Neural cell (in vitro differentiated cells): ENCODE measurements at regions not wholly inside any gene's neighbourhood (a gene's known extent, or its start where the extent isn't known, plus 50 kb on each side); places are given as distances from the start of the nearest gene placed in this dataset.

ENCODE experiments used
- H2AFZ ChIP-seq: fragments of 200-600, 300-800 bp; sonication (generic), shearing (Covaris generic); 2 replicates; pipeline ENCODE4 v1.6.0; 2014; ENCODE audit warnings: low read depth, mild to moderate bottlenecking, antibody characterized with exemption, low read length, moderate library complexity
- H3F3A ChIP-seq: fragments of 200-600 bp; shearing (Covaris generic); 2 replicates; pipeline ENCODE4 v1.6.1; 2016; ENCODE audit warnings: mild to moderate bottlenecking, moderate library complexity, mixed read lengths, antibody characterized with exemption, low read length; ENCODE audit not compliant: insufficient read depth, poor library complexity, severe bottlenecking
- H3K27ac ChIP-seq: fragments of 200-600, 300-800 bp; sonication (generic), shearing (Covaris generic); 2 replicates; pipeline ENCODE4 v1.5.1; 2014; ENCODE audit warnings: mild to moderate bottlenecking, low read length, moderate library complexity
- H3K27me3 ChIP-seq: fragments of 300-800, 200-600 bp; sonication (generic), shearing (Covaris generic); 2 replicates; pipeline ENCODE4 v1.6.0; 2014; ENCODE audit warnings: mild to moderate bottlenecking, low read depth, low read length, moderate library complexity; ENCODE audit not compliant: insufficient read depth
- H3K36me3 ChIP-seq: fragments of 300-800, 200-600 bp; sonication (generic), shearing (Covaris generic); 2 replicates; pipeline ENCODE4 v1.5.1; 2014; ENCODE audit warnings: mild to moderate bottlenecking, antibody characterized with exemption, low read length, moderate library complexity; ENCODE audit not compliant: insufficient read depth
- H3K4me2 ChIP-seq: fragments of 300-800, 200-600 bp; sonication (generic), shearing (Covaris generic); 2 replicates; pipeline ENCODE4 v1.6.0; 2014; ENCODE audit warnings: mild to moderate bottlenecking, low read length
- H3K4me3 ChIP-seq: fragments of 300-800, 200-600 bp; sonication (generic), shearing (Covaris generic); 2 replicates; pipeline ENCODE4 v1.5.1; 2014; ENCODE audit warnings: mild to moderate bottlenecking, low read length, moderate library complexity
- H3K79me2 ChIP-seq: fragments of 200-600 bp; shearing (Covaris generic); replicated peaks from 2 replicates; pipeline ENCODE4 v1.6.0; 2014; ENCODE audit warnings: mild to moderate bottlenecking, low read length, moderate library complexity; ENCODE audit not compliant: insufficient read depth
- H3K9ac ChIP-seq: fragments of 300-800, 200-600 bp; sonication (generic), shearing (Covaris generic); 2 replicates; pipeline ENCODE4 v1.6.1; 2016; ENCODE audit warnings: mild to moderate bottlenecking, low read length, mixed read lengths
- H3K9me2 ChIP-seq: fragments of 200-600 bp; shearing (Covaris generic); 2 replicates; pipeline ENCODE4 v1.6.1; 2016; ENCODE audit warnings: mild to moderate bottlenecking, low read length, mixed read lengths; ENCODE audit not compliant: insufficient read depth
- H3K9me3 ChIP-seq: fragments of 200-600, 300-800 bp; sonication (generic), shearing (Covaris generic); 2 replicates; pipeline ENCODE4 v1.6.1; 2016; ENCODE audit warnings: mild to moderate bottlenecking, mixed run types, low read length, moderate library complexity, mixed read lengths
- H4K20me1 ChIP-seq: fragments of 200-600 bp; shearing (Covaris generic); 2 replicates; pipeline ENCODE4 v1.6.1; 2016; ENCODE audit warnings: mild to moderate bottlenecking, mixed run types; ENCODE audit not compliant: insufficient read depth
- CTCF ChIP-seq: fragments of 450-650 bp; IDR thresholded peaks from 2 replicates; pipeline ENCODE4 v1.5.1; 2014; ENCODE audit warnings: antibody characterized with exemption, mild to moderate bottlenecking, moderate library complexity; ENCODE audit not compliant: poor library complexity, severe bottlenecking
- EP300 ChIP-seq: fragments of 450-650 bp; conservative IDR thresholded peaks from 2 replicates; pipeline ENCODE4 v1.6.1; 2014; ENCODE audit warnings: antibody characterized with exemption, mild to moderate bottlenecking, moderate library complexity; ENCODE audit not compliant: poor library complexity, severe bottlenecking
- EZH2 ChIP-seq: fragments of 200-600, 300-800 bp; shearing (Covaris generic), sonication (generic); IDR thresholded peaks from 2 replicates; pipeline ENCODE4 v1.6.1; 2014; ENCODE audit warnings: antibody characterized with exemption, low read length, borderline replicate concordance, mild to moderate bottlenecking; ENCODE audit not compliant: insufficient read depth, poor library complexity, severe bottlenecking
- MXI1 ChIP-seq: fragments of 450-650 bp; conservative IDR thresholded peaks from 2 replicates; pipeline ENCODE4 v1.6.1; 2014; ENCODE audit warnings: antibody characterized with exemption, mild to moderate bottlenecking; ENCODE audit not compliant: poor library complexity, severe bottlenecking
- POLR2AphosphoS5 ChIP-seq: IDR thresholded peaks from 2 replicates; pipeline ENCODE4 v1.6.1; 2012
- RAD21 ChIP-seq: fragments of 450-650 bp; conservative IDR thresholded peaks from 2 replicates; pipeline ENCODE4 v1.6.1; 2014; ENCODE audit warnings: antibody characterized with exemption, mild to moderate bottlenecking, moderate library complexity
- REST ChIP-seq: IDR thresholded peaks from 2 replicates; pipeline ENCODE4 v1.6.1; 2012; ENCODE audit warnings: borderline replicate concordance
- SMC3 ChIP-seq: fragments of 450-650 bp; conservative IDR thresholded peaks from 2 replicates; pipeline ENCODE4 v1.6.1; 2014; ENCODE audit warnings: antibody characterized with exemption, mild to moderate bottlenecking, moderate library complexity; ENCODE audit not compliant: poor library complexity
- TAF1 ChIP-seq: IDR thresholded peaks from 2 replicates; pipeline ENCODE4 v1.6.1; 2012; ENCODE audit warnings: low read depth

GRCh38 chr1:88350648-88351047 is 333.4 kb upstream of the PKN2 start:
- H3K27ac ChIP-seq: no peak overlapping the region
- H3K36me3 ChIP-seq: no peaks in the 10 kb centered on the region
- TF ChIP-seq CTCF (no peak), REST (no peak), RAD21 (no peak), MXI1 (no peak), SMC3 (no peak), EP300 (no peak), POLR2AphosphoS5 (no peak), EZH2 (no peak), TAF1 (no peak)

DNA sequence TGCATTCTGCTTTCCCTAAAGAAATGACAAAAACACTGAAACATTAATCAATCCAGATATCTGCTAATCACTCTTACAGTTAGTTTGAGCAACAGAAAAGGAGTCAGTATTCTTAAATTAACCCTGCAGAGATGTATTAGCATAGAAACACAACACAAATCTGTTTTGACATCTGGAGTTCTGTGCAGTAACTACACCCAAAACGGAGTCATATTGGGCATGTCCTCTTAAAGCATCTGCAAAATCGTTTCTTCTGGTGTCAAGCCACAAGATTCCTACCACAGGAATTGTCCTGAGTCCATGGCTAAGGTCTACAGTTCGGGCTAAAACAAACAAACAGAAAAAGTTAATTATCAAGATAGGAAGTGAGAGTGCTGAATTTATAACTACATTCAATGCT is 332.1 kb upstream of the PKN2 start:
- no peak overlapping the region for H3K9ac ChIP-seq
- H3K4me3 ChIP-seq: no peak overlapping the region
- no peak overlapping the region for H3K27ac ChIP-seq
- no peaks in the 10 kb centered on the region for H3K27me3 ChIP-seq
- H3K9me2 ChIP-seq: no peaks in the 10 kb centered on the region
- H2AFZ ChIP-seq: no peak overlapping the region
- TF ChIP-seq TAF1 (no peak), EP300 (no peak), EZH2 (no peak), CTCF (no peak), SMC3 (no peak), POLR2AphosphoS5 (no peak), MXI1 (no peak), RAD21 (no peak), REST (no peak)
- H4K20me1 ChIP-seq: no peaks in the 10 kb centered on the region
- no peak overlapping the region for H3K4me2 ChIP-seq
- H3K36me3 ChIP-seq: no peaks in the 10 kb centered on the region
- no peaks in the 10 kb centered on the region for H3K9me3 ChIP-seq
- no peaks in the 10 kb centered on the region for H3K79me2 ChIP-seq
- no peaks in the 10 kb centered on the region for H3F3A ChIP-seq

More at GRCh38 chr1:88350648-88351047, 333.4 kb upstream of the PKN2 start:
- Histone ChIP-seq H3K9ac (no peak overlapping the region), H3K79me2 (no peaks in the 10 kb centered on the region), H3K9me2 (no peaks in the 10 kb centered on the region), H4K20me1 (no peaks in the 10 kb centered on the region), H3K4me2 (no peak overlapping the region), H3K9me3 (no peaks in the 10 kb centered on the region), H3K27me3 (no peaks in the 10 kb centered on the region), H3F3A (no peaks in the 10 kb centered on the region), H2AFZ (no peak overlapping the region), H3K4me3 (no peak overlapping the region)
